A549 (cell line): ENCODE measurements at regions not wholly inside any gene's neighbourhood (a gene's known extent, or its start where the extent isn't known, plus 50 kb on each side); places are given as distances from the start of the nearest gene placed in this dataset.

ENCODE experiments used
- ATAC-seq, 2 experiments: fragments of 200-7000 bp in 1 of 2; fragments of >200 bp in 1 of 2; cut with Nextera tagmentation in 1 of 2; cut with Tn5 transposase in 1 of 2; 3 replicates each; pipeline versions ENCODE4 v1.8.0 to v1.9.1; 2018 to 2020; ENCODE audit warnings: mild to moderate bottlenecking in 1 of 2, moderate library complexity in 1 of 2
- CTCF ChIA-PET: fragments of 300-600 bp; sonication (Branson Sonifier 250); formaldehyde crosslinking; extraction: SDS; loops from one replicate; lab custom pipeline; 2021; ENCODE audit warnings: antibody characterized with exemption, inconsistent platforms; lab: Yijun Ruan, JAX
- POLR2A ChIA-PET: fragments of 350-600 bp; formaldehyde crosslinking; extraction: SDS; loops from one replicate; lab custom pipeline; 2021; ENCODE audit warnings: antibody characterized with exemption, inconsistent platforms; lab: Yijun Ruan, JAX
- DNase-seq, 2 experiments: peaks; one replicate each; pipeline versions ENCODE4 v3.0.0 to v3.0.0-alpha.2; 2011 to 2016; ENCODE audit warnings: low read depth in 1 of 2, low spot score in 1 of 2
- FAIRE-seq: peaks from 2 replicates; lab custom pipeline; 2011; peaks lifted over from hg19 to GRCh38; lab: Jason Lieb, UNC
- H3K27ac ChIP-seq, 2 experiments: fragments of >200 bp; sonication (Bioruptor Twin); formaldehyde crosslinking; 3 replicates each; pipeline ENCODE4 v1.5.1; 2016 to 2017
- H3K4me1 ChIP-seq: fragments of >200 bp; sonication (Bioruptor Twin); formaldehyde crosslinking; 3 replicates; pipeline ENCODE4 v1.6.1; 2016
- H3K4me2 ChIP-seq: fragments of >200 bp; sonication (Bioruptor Twin); formaldehyde crosslinking; 3 replicates; pipeline ENCODE4 v1.6.1; 2016
- H3K4me3 ChIP-seq: fragments of >200 bp; sonication (Bioruptor Twin); formaldehyde crosslinking; 3 replicates; pipeline ENCODE4 v1.5.1; 2016
- H3K9me3 ChIP-seq: fragments of >200 bp; sonication (Bioruptor Twin); formaldehyde crosslinking; 3 replicates; pipeline ENCODE4 v1.6.1; 2016
- CBX2 ChIP-seq: fragments of 200-600 bp; sonication (generic); IDR thresholded peaks from 2 replicates; pipeline ENCODE4 v1.6.1; 2016; ENCODE audit warnings: low read depth, mild to moderate bottlenecking, borderline replicate concordance
- CBX8 ChIP-seq: fragments of 200-600 bp; sonication (generic); IDR thresholded peaks from 2 replicates; pipeline ENCODE4 v1.6.1; 2016
- CEBPB ChIP-seq, 2 experiments: fragments of >200 bp in 1 of 2; sonication (Bioruptor Twin) in 1 of 2; formaldehyde crosslinking in 1 of 2; IDR thresholded peaks; 2 replicates each; pipeline ENCODE4 v1.6.1; 2012 to 2016
- EHF ChIP-seq: fragments of 250-450 bp; sonication (Bioruptor Pico); IDR thresholded peaks from 2 replicates; pipeline ENCODE4 v1.5.0; 2020; ENCODE audit warnings: mild to moderate bottlenecking
- ELK1 ChIP-seq: fragments of 150-350 bp; IDR thresholded peaks from 2 replicates; pipeline ENCODE4 v1.6.1; 2014; ENCODE audit warnings: low read depth, mild to moderate bottlenecking, low read length
- EP300 ChIP-seq, 2 experiments: fragments of >200 bp; sonication (Bioruptor Twin); formaldehyde crosslinking; IDR thresholded peaks; 2 replicates in 1 of 2; 3 replicates in 1 of 2; pipeline ENCODE4 v1.6.1; 2016 to 2017
- FOSB ChIP-seq: fragments of 250-450 bp; sonication (Bioruptor Pico); IDR thresholded peaks from 2 replicates; pipeline ENCODE4 v1.5.0; 2020; ENCODE audit warnings: mild to moderate bottlenecking, moderate library complexity
- GATA3 ChIP-seq: IDR thresholded peaks from 2 replicates; pipeline ENCODE4 v1.6.1; 2012; ENCODE audit warnings: borderline replicate concordance
- HOXA7 ChIP-seq: fragments of 250-450 bp; sonication (Bioruptor Pico); IDR thresholded peaks from 2 replicates; pipeline ENCODE4 v1.5.0; 2020; ENCODE audit warnings: mild to moderate bottlenecking, moderate library complexity
- KDM1A ChIP-seq: fragments of 200-600 bp; sonication (generic); IDR thresholded peaks from 2 replicates; pipeline ENCODE4 v1.6.1; 2016; ENCODE audit warnings: low read depth, mild to moderate bottlenecking
- MAFK ChIP-seq: fragments of 450-650 bp; IDR thresholded peaks from 2 replicates; pipeline ENCODE4 v1.6.1; 2014; ENCODE audit not compliant: partially characterized antibody
- NFE2L2 ChIP-seq: fragments of 150-350 bp; conservative IDR thresholded peaks from 2 replicates; pipeline ENCODE4 v1.6.1; 2014; ENCODE audit warnings: low read length
- PHF8 ChIP-seq: fragments of 200-600 bp; sonication (generic); IDR thresholded peaks from 2 replicates; pipeline ENCODE4 v1.6.1; 2016; ENCODE audit warnings: low read depth, mild to moderate bottlenecking, antibody characterized with exemption, moderate library complexity, borderline replicate concordance
- TP53 ChIP-seq: fragments of 250-450 bp; sonication (Bioruptor Pico); IDR thresholded peaks from 2 replicates; pipeline ENCODE4 v1.5.0; 2021; ENCODE audit warnings: mild to moderate bottlenecking, moderate library complexity
- ZC3H11A ChIP-seq: fragments of 450-650 bp; IDR thresholded peaks from 2 replicates; pipeline ENCODE4 v1.6.1; 2014; ENCODE audit warnings: antibody characterized with exemption, mild to moderate bottlenecking
- ZFP36 ChIP-seq: fragments of 450-650 bp; IDR thresholded peaks from 2 replicates; pipeline ENCODE4 v1.6.1; 2014; ENCODE audit warnings: borderline replicate concordance; ENCODE audit not compliant: partially characterized antibody
- ZSCAN20 ChIP-seq: fragments of 250-450 bp; sonication (Bioruptor Pico); IDR thresholded peaks from 2 replicates; pipeline ENCODE4 v1.8.0; 2022; ENCODE audit warnings: mild to moderate bottlenecking, moderate library complexity
- WGBS: methylation state at CpG from one replicate; pipeline ENCODE4 v1.1.6; 2017; ENCODE audit errors: missing lambda C conversion rate; 5-methylcytosine and 5-hydroxymethylcytosine counted together
- TF ChIP-seq, protein P1 (sequence below): IDR thresholded peaks from 2 replicates; pipeline ENCODE4 v1.6.1; 2012; ENCODE audit warnings: low read depth, borderline replicate concordance
- TF ChIP-seq, protein P2 (sequence below): IDR thresholded peaks from 2 replicates; pipeline ENCODE4 v1.6.1; 2012
- TF ChIP-seq, protein P3 (sequence below): fragments of >200 bp; sonication (Bioruptor Twin); formaldehyde crosslinking; IDR thresholded peaks from 2 replicates; pipeline ENCODE4 v1.6.1; 2016
- TF ChIP-seq, protein P4 (sequence below): fragments of 250-450 bp; sonication (Bioruptor Pico); IDR thresholded peaks from 2 replicates; pipeline ENCODE4 v1.5.0; 2020; ENCODE audit warnings: low read depth, mild to moderate bottlenecking, moderate library complexity
- TF ChIP-seq, protein P5 (sequence below): fragments of 200-600 bp; sonication (generic); IDR thresholded peaks from 2 replicates; pipeline ENCODE4 v1.6.1; 2016; ENCODE audit warnings: antibody characterized with exemption, mild to moderate bottlenecking, moderate library complexity

DNA sequence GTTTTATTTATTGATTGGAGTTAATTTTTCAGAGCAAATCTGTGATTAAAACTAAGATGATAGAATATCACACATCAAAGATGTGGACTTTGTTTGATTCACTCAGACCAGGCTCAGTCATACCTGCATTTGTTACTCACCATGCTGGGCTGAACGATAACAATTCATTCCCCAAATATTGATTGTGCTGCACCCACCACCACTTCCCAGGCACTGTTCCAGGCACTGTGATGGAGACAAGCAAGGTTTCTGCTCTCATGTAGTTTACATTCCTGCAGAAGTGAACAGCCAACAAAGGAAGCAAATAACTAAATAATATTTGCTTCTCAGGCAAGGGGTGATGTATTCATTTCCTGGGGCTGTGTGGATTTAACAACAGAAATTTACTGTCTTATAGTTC lies 428.3 kb downstream of the DNAH5 start:
- H3K27ac ChIP-seq = no peak overlapping the region
- CTCF ChIA-PET = interaction anchor here (0.7 kb wide), 1 partner anchor 77 kb away, joined by 3 read pairs; no protein-coding TSS in a partner anchor
- WGBS = 0% methylated on average over 1 of the region's 1 CpG
- TF ChIP-seq, protein P1, sequence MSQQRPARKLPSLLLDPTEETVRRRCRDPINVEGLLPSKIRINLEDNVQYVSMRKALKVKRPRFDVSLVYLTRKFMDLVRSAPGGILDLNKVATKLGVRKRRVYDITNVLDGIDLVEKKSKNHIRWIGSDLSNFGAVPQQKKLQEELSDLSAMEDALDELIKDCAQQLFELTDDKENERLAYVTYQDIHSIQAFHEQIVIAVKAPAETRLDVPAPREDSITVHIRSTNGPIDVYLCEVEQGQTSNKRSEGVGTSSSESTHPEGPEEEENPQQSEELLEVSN = no peak
- TF ChIP-seq CBX8 = no peak
- no peak for TF ChIP-seq NFE2L2
- TF ChIP-seq, protein P2, sequence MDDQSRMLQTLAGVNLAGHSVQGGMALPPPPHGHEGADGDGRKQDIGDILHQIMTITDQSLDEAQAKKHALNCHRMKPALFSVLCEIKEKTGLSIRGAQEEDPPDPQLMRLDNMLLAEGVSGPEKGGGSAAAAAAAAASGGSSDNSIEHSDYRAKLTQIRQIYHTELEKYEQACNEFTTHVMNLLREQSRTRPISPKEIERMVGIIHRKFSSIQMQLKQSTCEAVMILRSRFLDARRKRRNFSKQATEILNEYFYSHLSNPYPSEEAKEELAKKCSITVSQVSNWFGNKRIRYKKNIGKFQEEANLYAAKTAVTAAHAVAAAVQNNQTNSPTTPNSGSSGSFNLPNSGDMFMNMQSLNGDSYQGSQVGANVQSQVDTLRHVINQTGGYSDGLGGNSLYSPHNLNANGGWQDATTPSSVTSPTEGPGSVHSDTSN = no peak
- no peak for TF ChIP-seq CEBPB (IDR thresholded peaks at IDR 0.05)
- TF ChIP-seq KDM1A = no peak
- TF ChIP-seq, protein P3, sequence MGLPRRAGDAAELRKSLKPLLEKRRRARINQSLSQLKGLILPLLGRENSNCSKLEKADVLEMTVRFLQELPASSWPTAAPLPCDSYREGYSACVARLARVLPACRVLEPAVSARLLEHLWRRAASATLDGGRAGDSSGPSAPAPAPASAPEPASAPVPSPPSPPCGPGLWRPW = no peak
- no peak for TF ChIP-seq PHF8
- TF ChIP-seq ZFP36 = no peak
- no peak for TF ChIP-seq ZSCAN20 (CRISPR knock-in tag)
- TF ChIP-seq, protein P4, sequence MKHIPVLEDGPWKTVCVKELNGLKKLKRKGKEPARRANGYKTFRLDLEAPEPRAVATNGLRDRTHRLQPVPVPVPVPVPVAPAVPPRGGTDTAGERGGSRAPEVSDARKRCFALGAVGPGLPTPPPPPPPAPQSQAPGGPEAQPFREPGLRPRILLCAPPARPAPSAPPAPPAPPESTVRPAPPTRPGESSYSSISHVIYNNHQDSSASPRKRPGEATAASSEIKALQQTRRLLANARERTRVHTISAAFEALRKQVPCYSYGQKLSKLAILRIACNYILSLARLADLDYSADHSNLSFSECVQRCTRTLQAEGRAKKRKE (CRISPR knock-in tag) = no peak
- no peak for TF ChIP-seq CBX2
- no peak for TF ChIP-seq FOSB (CRISPR knock-in tag)
- TF ChIP-seq EHF (CRISPR knock-in tag) = no peak
- TF ChIP-seq EP300 (IDR thresholded peaks at IDR 0.05) = no peak
- TF ChIP-seq ELK1 = no peak
- TF ChIP-seq, protein P5, sequence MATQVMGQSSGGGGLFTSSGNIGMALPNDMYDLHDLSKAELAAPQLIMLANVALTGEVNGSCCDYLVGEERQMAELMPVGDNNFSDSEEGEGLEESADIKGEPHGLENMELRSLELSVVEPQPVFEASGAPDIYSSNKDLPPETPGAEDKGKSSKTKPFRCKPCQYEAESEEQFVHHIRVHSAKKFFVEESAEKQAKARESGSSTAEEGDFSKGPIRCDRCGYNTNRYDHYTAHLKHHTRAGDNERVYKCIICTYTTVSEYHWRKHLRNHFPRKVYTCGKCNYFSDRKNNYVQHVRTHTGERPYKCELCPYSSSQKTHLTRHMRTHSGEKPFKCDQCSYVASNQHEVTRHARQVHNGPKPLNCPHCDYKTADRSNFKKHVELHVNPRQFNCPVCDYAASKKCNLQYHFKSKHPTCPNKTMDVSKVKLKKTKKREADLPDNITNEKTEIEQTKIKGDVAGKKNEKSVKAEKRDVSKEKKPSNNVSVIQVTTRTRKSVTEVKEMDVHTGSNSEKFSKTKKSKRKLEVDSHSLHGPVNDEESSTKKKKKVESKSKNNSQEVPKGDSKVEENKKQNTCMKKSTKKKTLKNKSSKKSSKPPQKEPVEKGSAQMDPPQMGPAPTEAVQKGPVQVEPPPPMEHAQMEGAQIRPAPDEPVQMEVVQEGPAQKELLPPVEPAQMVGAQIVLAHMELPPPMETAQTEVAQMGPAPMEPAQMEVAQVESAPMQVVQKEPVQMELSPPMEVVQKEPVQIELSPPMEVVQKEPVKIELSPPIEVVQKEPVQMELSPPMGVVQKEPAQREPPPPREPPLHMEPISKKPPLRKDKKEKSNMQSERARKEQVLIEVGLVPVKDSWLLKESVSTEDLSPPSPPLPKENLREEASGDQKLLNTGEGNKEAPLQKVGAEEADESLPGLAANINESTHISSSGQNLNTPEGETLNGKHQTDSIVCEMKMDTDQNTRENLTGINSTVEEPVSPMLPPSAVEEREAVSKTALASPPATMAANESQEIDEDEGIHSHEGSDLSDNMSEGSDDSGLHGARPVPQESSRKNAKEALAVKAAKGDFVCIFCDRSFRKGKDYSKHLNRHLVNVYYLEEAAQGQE = no peak
- no peak for TF ChIP-seq TP53
- no peak overlapping the region for H3K4me3 ChIP-seq
- ATAC-seq (no peak), DNase-seq (no peak), FAIRE-seq (no peak)
- H3K4me2 ChIP-seq = no peak overlapping the region
- H3K9me3 ChIP-seq = no peaks in the 10 kb centered on the region; the same call in 2 of the 3 replicates
- H3K4me1 ChIP-seq = no peaks in the 10 kb centered on the region
- POLR2A ChIA-PET = no interaction called here

GRCh38 chr5:13511442-13511841 lies 433.0 kb downstream of the DNAH5 start:
- FAIRE-seq (no peak), ATAC-seq (no peak), DNase-seq (no peak)
- Histone ChIP-seq H3K4me2 (no peak overlapping the region), H3K27ac (no peak overlapping the region), H3K9me3 (no peaks in the 10 kb centered on the region; the same call in 2 of the 3 replicates), H3K4me1 (no peaks in the 10 kb centered on the region), H3K4me3 (no peak overlapping the region)
- ChIA-PET CTCF (no interaction called here), POLR2A (no interaction called here)
- WGBS = 9% methylated on average over 2 of the region's 2 CpGs
- TF ChIP-seq PHF8 (no peak), MAFK (no peak), ZC3H11A (no peak), CBX2 (no peak), GATA3 (no peak), KDM1A (no peak), EHF (CRISPR knock-in tag) (no peak), HOXA7 (CRISPR knock-in tag) (no peak)
- TF ChIP-seq, protein P2 = no peak
- TF ChIP-seq, protein P3 = no peak
